Vagina (tissue), 2 donors: ENCODE measurements at regions not wholly inside any gene's neighbourhood (a gene's known extent, or its start where the extent isn't known, plus 50 kb on each side); places are given as distances from the start of the nearest gene placed in this dataset.

Experiments used
- POLR2A ChIP-seq, 2 donors: fragments of 450-650 bp; IDR thresholded peaks; one replicate each; pipeline ENCODE4 v1.6.1; 2017; ENCODE audit warnings: antibody characterized with exemption in 2 of 2, mild to moderate bottlenecking in 2 of 2, moderate library complexity in 2 of 2
- POLR2AphosphoS5 ChIP-seq, 2 donors: sonication (generic); formaldehyde crosslinking; IDR thresholded peaks; one replicate each; pipeline ENCODE4 v1.9.0; 2017; ENCODE audit warnings: antibody characterized with exemption in 2 of 2, mild to moderate bottlenecking in 2 of 2, low read depth in 1 of 2; ENCODE audit not compliant: insufficient read depth in 1 of 2
- TF ChIP-seq, protein P1 (sequence below), 3 experiments: fragments of 450-650 bp in 2 of 3; fragments of 200-600 bp in 1 of 3; sonication (generic) in 1 of 3; IDR thresholded peaks; one replicate each; pipeline ENCODE4 v1.5.1; 2017 to 2019; ENCODE audit warnings: antibody characterized with exemption in 3 of 3, mild to moderate bottlenecking in 2 of 3, moderate library complexity in 2 of 3

DNA sequence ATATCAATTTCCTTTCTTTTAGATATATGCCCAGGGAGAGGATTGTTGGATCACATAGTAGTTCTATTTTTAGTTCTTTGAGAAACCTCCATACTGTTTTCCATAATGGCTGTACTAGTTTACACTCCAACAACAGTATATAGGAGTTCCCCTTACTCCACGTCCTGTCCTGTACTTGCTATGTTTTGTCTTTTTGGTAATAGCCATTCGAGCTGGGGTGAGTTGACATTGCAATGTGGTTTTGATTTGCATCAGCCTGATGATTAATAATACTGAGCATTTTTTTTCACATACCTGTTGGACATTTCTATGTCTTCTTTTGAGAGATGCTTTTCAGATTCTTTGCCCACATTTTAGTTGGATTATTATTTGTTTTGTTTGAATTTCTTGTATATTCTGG, 445.9 kb downstream of the NTRK2 start:
- TF ChIP-seq POLR2AphosphoS5 (IDR thresholded peaks at IDR 0.05; ENCODE audit: insufficient read depth in 1 of 2, low read depth in 1 of 2) (no peak), POLR2A (IDR thresholded peaks at IDR 0.05) (no peak)
- TF ChIP-seq, protein P1, sequence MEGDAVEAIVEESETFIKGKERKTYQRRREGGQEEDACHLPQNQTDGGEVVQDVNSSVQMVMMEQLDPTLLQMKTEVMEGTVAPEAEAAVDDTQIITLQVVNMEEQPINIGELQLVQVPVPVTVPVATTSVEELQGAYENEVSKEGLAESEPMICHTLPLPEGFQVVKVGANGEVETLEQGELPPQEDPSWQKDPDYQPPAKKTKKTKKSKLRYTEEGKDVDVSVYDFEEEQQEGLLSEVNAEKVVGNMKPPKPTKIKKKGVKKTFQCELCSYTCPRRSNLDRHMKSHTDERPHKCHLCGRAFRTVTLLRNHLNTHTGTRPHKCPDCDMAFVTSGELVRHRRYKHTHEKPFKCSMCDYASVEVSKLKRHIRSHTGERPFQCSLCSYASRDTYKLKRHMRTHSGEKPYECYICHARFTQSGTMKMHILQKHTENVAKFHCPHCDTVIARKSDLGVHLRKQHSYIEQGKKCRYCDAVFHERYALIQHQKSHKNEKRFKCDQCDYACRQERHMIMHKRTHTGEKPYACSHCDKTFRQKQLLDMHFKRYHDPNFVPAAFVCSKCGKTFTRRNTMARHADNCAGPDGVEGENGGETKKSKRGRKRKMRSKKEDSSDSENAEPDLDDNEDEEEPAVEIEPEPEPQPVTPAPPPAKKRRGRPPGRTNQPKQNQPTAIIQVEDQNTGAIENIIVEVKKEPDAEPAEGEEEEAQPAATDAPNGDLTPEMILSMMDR (IDR thresholded peaks at IDR 0.05), result no peak
